OCI-LY7 (cell line): ENCODE measurements at regions not wholly inside any gene's neighbourhood (a gene's known extent, or its start where the extent isn't known, plus 50 kb on each side); places are given as distances from the start of the nearest gene placed in this dataset.

Experiments
- BruUV-seq: library from RNA; stranded (reverse); fragments of 400-500 nt; replicated peaks from 2 replicates; lab custom pipeline; 2021; lab: Mats Ljungman, UMichigan
- CTCF ChIA-PET: fragments of 300-600 bp; sonication (Branson Sonifier 250); formaldehyde crosslinking; loops from one replicate; lab custom pipeline; 2022; ENCODE audit warnings: antibody characterized with exemption; ENCODE audit not compliant: unreplicated experiment; lab: Charles Lee
- POLR2A ChIA-PET: fragments of 300-600 bp; sonication (Branson Sonifier 250); formaldehyde crosslinking; loops from one replicate; lab custom pipeline; 2022; ENCODE audit warnings: antibody characterized with exemption; lab: Charles Lee
- DNase-seq: peaks from one replicate; pipeline ENCODE4 v3.0.0-alpha.2; 2015; ENCODE audit warnings: low spot score
- H2AFZ ChIP-seq: fragments of 200-600 bp; sonication (generic), shearing (Covaris generic); 2 replicates; pipeline ENCODE4 v1.6.1; 2014; ENCODE audit warnings: mild to moderate bottlenecking, antibody characterized with exemption, low read length, moderate library complexity
- H3K27ac ChIP-seq: fragments of 200-600 bp; sonication (generic); 2 replicates; pipeline ENCODE4 v1.5.1; 2014; ENCODE audit warnings: mixed run types, low read depth, mild to moderate bottlenecking, moderate library complexity, low read length, inconsistent platforms; ENCODE audit not compliant: poor library complexity, severe bottlenecking
- H3K36me3 ChIP-seq: fragments of 200-600 bp; sonication (generic); 2 replicates; pipeline ENCODE4 v1.6.1; 2014; ENCODE audit warnings: mild to moderate bottlenecking, antibody characterized with exemption, low read length, moderate library complexity, mixed read lengths; ENCODE audit not compliant: insufficient read depth
- H3K4me1 ChIP-seq: fragments of 200-600 bp; sonication (generic); 2 replicates; pipeline ENCODE4 v1.5.1; 2014; ENCODE audit warnings: mild to moderate bottlenecking, low read length; ENCODE audit not compliant: insufficient read depth, poor library complexity, severe bottlenecking
- H3K4me2 ChIP-seq: fragments of 200-600 bp; sonication (generic); 2 replicates; pipeline ENCODE4 v1.6.1; 2014; ENCODE audit warnings: mild to moderate bottlenecking, low read length
- H3K4me3 ChIP-seq: fragments of 200-600 bp; sonication (generic); 2 replicates; pipeline ENCODE4 v1.5.1; 2014; ENCODE audit warnings: mild to moderate bottlenecking, low read depth, low read length; ENCODE audit not compliant: poor library complexity, severe bottlenecking
- H3K79me2 ChIP-seq: fragments of 200-600 bp; sonication (generic); 2 replicates; pipeline ENCODE4 v1.6.1; 2016; ENCODE audit warnings: low read depth, mild to moderate bottlenecking, low read length, moderate library complexity, mixed read lengths; ENCODE audit not compliant: insufficient read depth
- H3K9me2 ChIP-seq: fragments of 200-600 bp; sonication (generic); 2 replicates; pipeline ENCODE4 v1.6.1; 2016; ENCODE audit warnings: mild to moderate bottlenecking, low read length, mixed read lengths; ENCODE audit not compliant: insufficient read depth
- H3K9me3 ChIP-seq: fragments of 200-600 bp; sonication (generic); 2 replicates; pipeline ENCODE4 v1.6.1; 2014; ENCODE audit warnings: mild to moderate bottlenecking, mixed run types, low read length, mixed read lengths
- H4K20me1 ChIP-seq: fragments of 200-600 bp; sonication (generic); 2 replicates; pipeline ENCODE4 v1.6.1; 2014; ENCODE audit warnings: mild to moderate bottlenecking, antibody characterized with exemption, low read length, moderate library complexity, mixed read lengths; ENCODE audit not compliant: insufficient read depth
- CTCF ChIP-seq: fragments of 200-600 bp; sonication (generic); conservative IDR thresholded peaks from 2 replicates; pipeline ENCODE4 v1.5.1; 2014; ENCODE audit warnings: mild to moderate bottlenecking, antibody characterized with exemption, low read length, moderate library complexity, mixed read lengths
- EZH2phosphoT487 ChIP-seq: fragments of 200-600 bp; sonication (generic); IDR thresholded peaks from 2 replicates; pipeline ENCODE4 v1.6.1; 2018; ENCODE audit warnings: low read depth, borderline replicate concordance, mild to moderate bottlenecking, mixed run types, antibody characterized with exemption, low read length, moderate library complexity, mixed read lengths
- intact Hi-C: fragments of 100-400 bp; cut with micrococcal nuclease; formaldehyde crosslinking; loops from one replicate; pipeline ENCODE4 v1.10.0; 2022; ENCODE audit not compliant: unreplicated experiment

- intact Hi-C loops = no loop called here
- TF ChIP-seq EZH2phosphoT487 = no peak
- TF ChIP-seq CTCF = no peak
- BruUV-seq = no TSS peak
These were observed 490.8 kb downstream of the MCTP2 start for GRCh38 chr15:94722024-94722636.

GRCh38 chr15:94723801-94724200 lies 492.4 kb downstream of the MCTP2 start:
- TF ChIP-seq CTCF = no peak
- no peak for TF ChIP-seq EZH2phosphoT487
- H3K4me2 ChIP-seq = no peak overlapping the region
- DNase-seq = no peak
- H3K9me2 ChIP-seq = no peaks in the 10 kb centered on the region
- POLR2A ChIA-PET = interaction anchor here (1.5 kb wide), 1 partner anchor 14 kb away, joined by 4 read pairs; no protein-coding TSS in a partner anchor
- no peaks in the 10 kb centered on the region for H3K36me3 ChIP-seq
- BruUV-seq = no TSS peak
- H3K4me1 ChIP-seq = no peaks in the 10 kb centered on the region
- no peak overlapping the region for H3K27ac ChIP-seq
- no peaks in the 10 kb centered on the region for H4K20me1 ChIP-seq
- H3K4me3 ChIP-seq = no peak overlapping the region
- H2AFZ ChIP-seq = no peak overlapping the region
- CTCF ChIA-PET = no interaction called here
- intact Hi-C loops = no loop called here
- no peaks in the 10 kb centered on the region for H3K9me3 ChIP-seq
- H3K79me2 ChIP-seq = no peaks in the 10 kb centered on the region

More at GRCh38 chr15:94722024-94722636, 490.8 kb downstream of the MCTP2 start:
- H3K4me3 ChIP-seq = no peak overlapping the region
- H3K36me3 ChIP-seq = no peaks in the 10 kb centered on the region
- no peak overlapping the region for H2AFZ ChIP-seq
- no peaks in the 10 kb centered on the region for H4K20me1 ChIP-seq
- POLR2A ChIA-PET = interaction anchor here (0.5 kb wide), 1 partner anchor 581 kb away, joined by 3 read pairs; no protein-coding TSS in a partner anchor
- CTCF ChIA-PET = no interaction called here
- no peaks in the 10 kb centered on the region for H3K4me1 ChIP-seq
- H3K9me2 ChIP-seq = no peaks in the 10 kb centered on the region
- H3K79me2 ChIP-seq = no peaks in the 10 kb centered on the region
- H3K9me3 ChIP-seq = no peaks in the 10 kb centered on the region
- DNase-seq = no peak
- no peak overlapping the region for H3K4me2 ChIP-seq
- H3K27ac ChIP-seq = no peak overlapping the region

GRCh38 chr15:94731286-94731685 lies 499.9 kb downstream of the MCTP2 start:
- Histone ChIP-seq H3K79me2 (no peaks in the 10 kb centered on the region), H3K27ac (no peak overlapping the region), H3K4me2 (no peak overlapping the region), H2AFZ (no peak overlapping the region), H4K20me1 (no peaks in the 10 kb centered on the region), H3K4me1 (no peaks in the 10 kb centered on the region), H3K4me3 (no peak overlapping the region), H3K9me3 (no peaks in the 10 kb centered on the region), H3K9me2 (no peaks in the 10 kb centered on the region), H3K36me3 (no peaks in the 10 kb centered on the region)
- no peak for DNase-seq
- no TSS peak for BruUV-seq
- ChIA-PET POLR2A (no interaction called here), CTCF (no interaction called here)
- intact Hi-C loops = no loop called here
- TF ChIP-seq EZH2phosphoT487 = no peak
